Natural killer cell (primary cell): ENCODE measurements at regions not wholly inside any gene's neighbourhood (a gene's known extent, or its start where the extent isn't known, plus 50 kb on each side); places are given as distances from the start of the nearest gene placed in this dataset.
A peak's percentile ranks its signal among the peaks of the same experiment; 100 is the strongest.

Experiments used
- ATAC-seq, 3 donors: fragments of 150-1000 bp in 2 of 3; fragments of 200-7000 bp in 1 of 3; cut with Tn5 transposase; 1 replicate in 1 of 3; 2 replicates in 2 of 3; pipeline ENCODE4 v1.10.0; 2021; ENCODE audit warnings: mild to moderate bottlenecking in 2 of 3, moderate library complexity in 2 of 3
- DNase-seq, 2 donors: peaks; one replicate each; pipeline versions ENCODE4 v3.0.0 to v3.0.0-alpha.2; 2013 to 2021; ENCODE audit warnings: mixed read lengths in 1 of 2
- H3K27ac ChIP-seq: one replicate; pipeline ENCODE4 v1.5.1; 2013; ENCODE audit warnings: mild to moderate bottlenecking, low read length
- H3K27me3 ChIP-seq: one replicate; pipeline ENCODE4 v1.6.1; 2013; ENCODE audit warnings: low read length; ENCODE audit not compliant: control insufficient read depth, insufficient read depth
- H3K36me3 ChIP-seq: one replicate; pipeline ENCODE4 v1.6.1; 2013; ENCODE audit warnings: low read length; ENCODE audit not compliant: control insufficient read depth, insufficient read depth
- H3K4me1 ChIP-seq: one replicate; pipeline ENCODE4 v1.6.1; 2013; ENCODE audit warnings: low read length; ENCODE audit not compliant: control insufficient read depth, insufficient read depth
- H3K4me3 ChIP-seq: one replicate; pipeline ENCODE4 v1.5.1; 2013; ENCODE audit warnings: low read length
- H3K9me3 ChIP-seq: one replicate; pipeline ENCODE4 v1.6.1; 2013; ENCODE audit warnings: low read length; ENCODE audit not compliant: control insufficient read depth, insufficient read depth
- H3K27ac Mint-ChIP-seq, 2 donors: one replicate each; pipeline ENCODE4 v1.8.0; 2022; ENCODE audit warnings: mild to moderate bottlenecking in 2 of 2, mixed read lengths in 2 of 2, moderate library complexity in 1 of 2
- H3K27me3 Mint-ChIP-seq, 2 donors: one replicate each; pipeline ENCODE4 v1.8.0; 2022; ENCODE audit warnings: low read depth in 2 of 2, mixed read lengths in 2 of 2
- H3K36me3 Mint-ChIP-seq: one replicate; pipeline ENCODE4 v1.8.0; 2022; ENCODE audit warnings: mixed read lengths
- H3K4me1 Mint-ChIP-seq, 2 donors: one replicate each; pipeline ENCODE4 v1.8.0; 2022; ENCODE audit warnings: mixed read lengths in 2 of 2
- H3K4me3 Mint-ChIP-seq: one replicate; pipeline ENCODE4 v1.8.0; 2022; ENCODE audit warnings: mild to moderate bottlenecking, moderate library complexity, mixed read lengths
- H3K9me3 Mint-ChIP-seq, 2 donors: one replicate each; pipeline ENCODE4 v1.8.0; 2022; ENCODE audit warnings: mixed read lengths in 2 of 2
- CTCF ChIP-seq: fragments of 200-600 bp; IDR thresholded peaks from one replicate; pipeline ENCODE4 v1.8.0; 2022; ENCODE audit warnings: antibody characterized with exemption
- WGBS: methylation state at CpG from one replicate; pipeline ENCODE4 v1.1.7; 2013; ENCODE audit warnings: missing lambda C conversion rate; ENCODE audit not compliant: insufficient coverage; 5-methylcytosine and 5-hydroxymethylcytosine counted together
- intact Hi-C: fragments of 100-400 bp; cut with micrococcal nuclease; formaldehyde crosslinking; loops from one replicate; pipeline ENCODE4 v1.14.2; 2022

DNA sequence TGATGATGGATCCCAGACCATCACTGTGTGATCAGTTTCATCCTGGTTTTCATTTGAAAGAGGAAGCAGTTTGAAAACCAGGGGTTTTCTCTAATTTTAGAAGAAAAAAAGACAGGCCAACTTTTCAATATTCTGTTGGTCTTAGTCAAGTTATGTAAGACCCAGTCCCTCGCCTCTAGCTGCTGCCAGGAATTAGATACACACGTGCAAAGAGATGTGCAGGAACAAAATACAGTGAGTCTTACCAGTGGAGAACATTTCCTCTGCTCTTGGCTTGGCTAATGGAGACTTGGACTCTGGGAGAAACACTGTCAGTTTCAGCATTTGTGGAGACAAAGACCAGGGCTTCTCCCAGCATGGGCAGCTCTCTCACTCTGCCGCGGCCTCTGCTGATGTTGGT, 214.9 kb upstream of the C2CD4B start:
- Histone ChIP-seq H3K36me3 (no peaks in the 10 kb centered on the region), H3K27ac (no peak overlapping the region), H3K9me3 (no peaks in the 10 kb centered on the region), H3K27me3 (no peaks in the 10 kb centered on the region), H3K4me3 (no peak overlapping the region), H3K4me1 (no peaks in the 10 kb centered on the region)
- no peaks in the 10 kb centered on the region for H3K4me1 Mint-ChIP-seq
- DNase-seq (no peak), ATAC-seq (no peak)
- H3K4me3 Mint-ChIP-seq, result no peak overlapping the region
- TF ChIP-seq CTCF, result no peak
- 84% methylated on average over 4 of the region's 4 CpGs for WGBS
- peaks cover 16 to 32% of the 10 kb centered on the region in 2 donors for H3K27me3 Mint-ChIP-seq
- H3K9me3 Mint-ChIP-seq, result no peaks in the 10 kb centered on the region
- intact Hi-C loops, result no loop called here
- H3K36me3 Mint-ChIP-seq, result no peaks in the 10 kb centered on the region
- H3K27ac Mint-ChIP-seq, result no peak overlapping the region

DNA sequence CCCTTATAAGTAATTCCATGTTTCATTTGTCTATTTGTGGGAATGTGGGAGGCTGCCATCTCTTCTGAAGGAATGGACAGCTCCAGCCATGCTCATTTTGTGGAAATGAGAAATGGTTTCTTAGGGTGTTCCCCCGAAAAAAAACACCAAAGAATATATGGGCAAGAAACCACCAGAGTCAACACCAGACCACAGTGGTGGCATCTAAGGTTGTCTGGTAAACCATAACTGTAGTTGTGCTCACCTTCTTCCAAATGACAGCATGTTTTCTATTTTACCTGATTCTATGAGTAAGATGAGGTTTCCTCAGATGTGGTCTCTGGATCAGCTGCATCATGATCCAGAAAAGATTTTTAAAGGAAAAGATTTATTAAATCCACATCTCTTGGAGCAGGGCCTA, 217.0 kb upstream of the C2CD4B start:
- intact Hi-C loops, result no loop called here
- ATAC-seq (no peak), DNase-seq (no peak)
- Histone ChIP-seq H3K4me3 (no peak overlapping the region), H3K36me3 (no peaks in the 10 kb centered on the region), H3K27ac (no peak overlapping the region), H3K9me3 (no peaks in the 10 kb centered on the region), H3K27me3 (no peaks in the 10 kb centered on the region), H3K4me1 (no peaks in the 10 kb centered on the region)
- Mint-ChIP-seq H3K9me3 (no peaks in the 10 kb centered on the region), H3K4me1 (no peaks in the 10 kb centered on the region), H3K27me3 (peaks cover 17 to 35% of the 10 kb centered on the region in 2 donors), H3K36me3 (no peaks in the 10 kb centered on the region), H3K4me3 (no peak overlapping the region), H3K27ac (no peak overlapping the region)
- 40% methylated on average over 1 of the region's 1 CpG for WGBS
- TF ChIP-seq CTCF, result no peak

DNA sequence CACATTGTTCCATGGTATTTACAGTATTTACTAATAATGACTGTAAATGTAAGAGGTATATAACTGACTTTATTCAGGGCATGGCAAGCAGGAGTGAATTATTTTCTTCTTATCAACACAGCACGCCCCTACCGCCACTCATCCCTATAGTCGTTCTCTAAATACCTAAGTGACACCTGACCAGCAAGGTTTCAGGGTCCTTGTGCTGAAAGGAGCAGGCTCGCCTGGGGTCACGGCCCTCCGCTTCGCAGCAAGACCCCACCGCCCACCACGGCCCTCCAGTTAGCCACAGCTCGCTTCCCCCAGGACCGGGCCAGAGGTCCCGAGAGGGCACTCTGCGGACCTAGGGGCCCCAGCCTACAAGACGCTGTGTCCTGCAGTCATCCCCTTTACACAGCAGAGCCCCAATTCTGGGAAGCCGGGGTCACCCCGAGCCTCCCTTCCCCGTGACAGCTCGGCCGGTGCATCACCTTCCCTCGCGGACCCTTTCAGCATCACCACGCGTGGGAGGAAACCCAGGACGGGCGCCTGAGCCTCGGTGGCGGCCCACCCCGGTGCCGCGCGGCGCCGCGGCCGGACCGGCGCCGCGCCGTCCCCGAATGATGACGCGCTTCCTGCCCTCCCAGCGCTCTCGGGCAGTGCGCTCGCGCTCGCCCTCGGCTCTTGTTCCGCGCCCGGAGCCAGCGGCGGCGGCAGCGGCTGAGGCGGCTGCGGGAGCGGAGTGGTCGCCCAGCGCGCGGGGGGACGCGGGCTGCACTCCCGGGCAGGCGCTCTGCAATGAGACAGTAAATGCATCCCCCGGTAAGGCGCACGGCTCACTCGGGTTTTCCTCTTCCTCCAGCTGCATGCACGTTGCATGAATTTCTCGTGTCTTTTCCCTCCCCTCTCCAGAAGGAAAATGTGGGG, 225.1 kb upstream of the C2CD4B start, which contains the start of gene TLN2:
TLN2 (plus strand) TSS at position 666 of the 906 bp plus-strand sequence.
- Mint-ChIP-seq H3K27ac (peak within 1 kb of the TSS; percentile 58 to 84), H3K4me1 (peaks cover 26 to 31% of the 10 kb centered on the region in 2 donors), H3K4me3 (peak within 1 kb of the TSS; percentile 97), H3K36me3 (no peaks in the 10 kb centered on the region), H3K9me3 (no peaks in the 10 kb centered on the region), H3K27me3 (peaks cover 13 to 28% of the 10 kb centered on the region in 2 donors)
- Histone ChIP-seq H3K27me3 (peaks cover 10% of the 10 kb centered on the region), H3K27ac (no peak within 1 kb of the TSS), H3K36me3 (no peaks in the 10 kb centered on the region), H3K9me3 (no peaks in the 10 kb centered on the region), H3K4me1 (peaks cover 22% of the 10 kb centered on the region), H3K4me3 (peak within 1 kb of the TSS; percentile 74)
- intact Hi-C loops, result no loop called here
- WGBS, result under 1% methylated on average over 74 of the region's 74 CpGs
- no peak for TF ChIP-seq CTCF
- ATAC-seq, result peak; percentile 86 to 90 (median 89)
- DNase-seq, result peak; percentile 62 to 76
